Hepatocyte (in vitro differentiated cells): ENCODE measurements at regions not wholly inside any gene's neighbourhood (a gene's known extent, or its start where the extent isn't known, plus 50 kb on each side); places are given as distances from the start of the nearest gene placed in this dataset.

Source experiments
- DNase-seq: peaks from one replicate; pipeline ENCODE4 v3.0.0-alpha.2; 2016; ENCODE audit warnings: low spot score
- H2AFZ ChIP-seq: fragments of 200-600 bp; sonication (generic); 2 replicates; pipeline ENCODE4 v1.6.0; 2016; ENCODE audit warnings: antibody characterized with exemption, mild to moderate bottlenecking
- H3K27ac ChIP-seq: fragments of 200-600 bp; sonication (generic); 2 replicates; pipeline ENCODE4 v1.5.1; 2016; ENCODE audit warnings: mild to moderate bottlenecking
- H3K27me3 ChIP-seq: fragments of 200-600 bp; sonication (generic); 2 replicates; pipeline ENCODE4 v1.6.1; 2016
- H3K36me3 ChIP-seq: fragments of 200-600 bp; sonication (generic); replicated peaks from 2 replicates; pipeline ENCODE4 v1.5.1; 2016; ENCODE audit warnings: low read depth; ENCODE audit not compliant: insufficient read depth
- H3K4me1 ChIP-seq: fragments of 200-600 bp; sonication (generic); 2 replicates; pipeline ENCODE4 v1.5.1; 2016; ENCODE audit warnings: mild to moderate bottlenecking, moderate library complexity; ENCODE audit not compliant: insufficient read depth
- H3K4me2 ChIP-seq: fragments of 200-600 bp; sonication (generic); 2 replicates; pipeline ENCODE4 v1.6.0; 2016
- H3K4me3 ChIP-seq: fragments of 200-600 bp; sonication (generic); 2 replicates; pipeline ENCODE4 v1.5.1; 2016; ENCODE audit warnings: mild to moderate bottlenecking
- H3K79me2 ChIP-seq: fragments of 200-600 bp; sonication (generic); 2 replicates; pipeline ENCODE4 v1.6.0; 2017; ENCODE audit warnings: mild to moderate bottlenecking
- H3K9me2 ChIP-seq: fragments of 200-600 bp; sonication (generic); replicated peaks from 2 replicates; pipeline ENCODE4 v1.6.0; 2017; ENCODE audit warnings: mild to moderate bottlenecking; ENCODE audit not compliant: insufficient read depth
- H3K9me3 ChIP-seq: fragments of 200-600 bp; sonication (generic); 2 replicates; pipeline ENCODE4 v1.5.1; 2016; ENCODE audit warnings: low read depth, mild to moderate bottlenecking
- H4K20me1 ChIP-seq: fragments of 200-600 bp; sonication (generic); 2 replicates; pipeline ENCODE4 v1.6.0; 2016; ENCODE audit warnings: mild to moderate bottlenecking; ENCODE audit not compliant: insufficient read depth, poor library complexity, severe bottlenecking
- CTCF ChIP-seq: fragments of 200-600 bp; sonication (generic); IDR thresholded peaks from 2 replicates; pipeline ENCODE4 v1.5.1; 2016; ENCODE audit warnings: antibody characterized with exemption, mild to moderate bottlenecking; ENCODE audit not compliant: poor library complexity
- EZH2 ChIP-seq: fragments of 200-600 bp; sonication (generic); IDR thresholded peaks from 2 replicates; pipeline ENCODE4 v1.6.1; 2016; ENCODE audit warnings: antibody characterized with exemption, mild to moderate bottlenecking, borderline replicate concordance
- EZH2phosphoT487 ChIP-seq: fragments of 200-600 bp; sonication (generic); IDR thresholded peaks from one replicate; pipeline ENCODE4 v1.6.1; 2018; ENCODE audit warnings: antibody characterized with exemption, mild to moderate bottlenecking, low read depth, moderate library complexity; ENCODE audit not compliant: unreplicated experiment, severe bottlenecking
- WGBS: methylation state at CpG from one replicate; pipeline ENCODE4 v1.1.6; 2016; ENCODE audit warnings: low lambda C conversion rate; ENCODE audit errors: missing lambda C conversion rate; 5-methylcytosine and 5-hydroxymethylcytosine counted together

GRCh38 chr6:27786048-27786447, 126.1 kb downstream of the OR2B2 start:
- no peak overlapping the region for H3K27ac ChIP-seq
- no peak overlapping the region for H2AFZ ChIP-seq
- H3K9me3 ChIP-seq = no peaks in the 10 kb centered on the region
- H4K20me1 ChIP-seq = no peaks in the 10 kb centered on the region
- TF ChIP-seq EZH2 (no peak), EZH2phosphoT487 (no peak), CTCF (no peak)
- 25% methylated on average over 1 of the region's 1 CpG for WGBS
- no peak for DNase-seq
- H3K4me3 ChIP-seq = no peak overlapping the region
- H3K4me1 ChIP-seq = no peaks in the 10 kb centered on the region
- H3K36me3 ChIP-seq = no peaks in the 10 kb centered on the region
- no peaks in the 10 kb centered on the region for H3K9me2 ChIP-seq
- peak overlapping the region; percentile 46 for H3K4me2 ChIP-seq
- no peaks in the 10 kb centered on the region for H3K27me3 ChIP-seq
- no peaks in the 10 kb centered on the region for H3K79me2 ChIP-seq

- no peaks in the 10 kb centered on the region for H4K20me1 ChIP-seq
- no peak overlapping the region for H2AFZ ChIP-seq
- TF ChIP-seq EZH2 (no peak), CTCF (no peak), EZH2phosphoT487 (no peak)
- DNase-seq = no peak
- H3K9me3 ChIP-seq = no peaks in the 10 kb centered on the region
- no peaks in the 10 kb centered on the region for H3K4me1 ChIP-seq
- H3K4me3 ChIP-seq = no peak overlapping the region
- peak overlapping the region; percentile 46 for H3K4me2 ChIP-seq
- no peaks in the 10 kb centered on the region for H3K36me3 ChIP-seq
- 67% methylated on average over 2 of the region's 2 CpGs for WGBS
- H3K9me2 ChIP-seq = no peaks in the 10 kb centered on the region
- no peaks in the 10 kb centered on the region for H3K79me2 ChIP-seq
- peak overlapping the region; percentile 36 for H3K27ac ChIP-seq
- H3K27me3 ChIP-seq = no peaks in the 10 kb centered on the region
Observed at GRCh38 chr6:27785294-27785693, 126.9 kb downstream of the OR2B2 start.

GRCh38 chr6:27782748-27783147, 129.4 kb downstream of the OR2B2 start:
- Histone ChIP-seq H3K4me2 (no peak overlapping the region), H3K9me3 (no peaks in the 10 kb centered on the region), H3K36me3 (no peaks in the 10 kb centered on the region), H3K4me1 (no peaks in the 10 kb centered on the region), H3K27ac (no peak overlapping the region), H3K79me2 (no peaks in the 10 kb centered on the region), H2AFZ (no peak overlapping the region), H3K27me3 (no peaks in the 10 kb centered on the region), H4K20me1 (no peaks in the 10 kb centered on the region), H3K4me3 (no peak overlapping the region), H3K9me2 (no peaks in the 10 kb centered on the region)
- DNase-seq = no peak
- WGBS = 80% methylated on average over 2 of the region's 2 CpGs
- TF ChIP-seq CTCF = no peak
- TF ChIP-seq EZH2phosphoT487 = no peak
- TF ChIP-seq EZH2 = no peak
